CD4-positive, alpha-beta T cell (primary cell): ENCODE measurements at regions not wholly inside any gene's neighbourhood (a gene's known extent, or its start where the extent isn't known, plus 50 kb on each side); places are given as distances from the start of the nearest gene placed in this dataset.
"Not testable (repeated sequence)": the region's sequence is repeated elsewhere in the genome, so short reads cannot be mapped to it uniquely, and the experiment has no call there.

Experiments used
- ATAC-seq: fragments of 200-7000 bp; cut with Tn5 transposase; one replicate; pipeline ENCODE4 v1.10.0; 2022; ENCODE audit warnings: mild to moderate bottlenecking; ENCODE audit not compliant: poor library complexity
- CTCF ChIA-PET: fragments of 350-600 bp; sonication (Branson Sonifier 250); formaldehyde crosslinking; loops from one replicate; lab custom pipeline; 2021; ENCODE audit warnings: antibody characterized with exemption, inconsistent platforms; lab: Charles Lee
- POLR2A ChIA-PET: fragments of 350-600 bp; sonication (Branson Sonifier 250); formaldehyde crosslinking; loops from one replicate; lab custom pipeline; 2021; ENCODE audit warnings: antibody characterized with exemption, inconsistent platforms; lab: Charles Lee
- DNase-seq, 14 experiments: peaks; one replicate each; pipeline ENCODE4 v3.0.0-alpha.2; 2013 to 2020; ENCODE audit warnings: mixed read lengths in 2 of 14
- H3K27ac ChIP-seq, 2 donors: one replicate each; pipeline versions ENCODE4 v1.5.1 to v1.7.0; 2013; ENCODE audit warnings: low read length in 2 of 2, low read depth in 1 of 2, mild to moderate bottlenecking in 1 of 2
- H3K27me3 ChIP-seq, 2 experiments: 1 replicate in 1 of 2; 2 replicates in 1 of 2; pipeline versions ENCODE4 v1.6.1 to v1.7.0; 2013; ENCODE audit warnings: low read length in 2 of 2, control low read depth in 1 of 2, mild to moderate bottlenecking in 1 of 2, moderate library complexity in 1 of 2; ENCODE audit not compliant: insufficient read depth in 2 of 2, control insufficient read depth in 1 of 2
- H3K36me3 ChIP-seq: one replicate; pipeline ENCODE4 v1.6.1; 2013; ENCODE audit warnings: low read length, control low read depth; ENCODE audit not compliant: insufficient read depth
- H3K4me1 ChIP-seq: one replicate; pipeline ENCODE4 v1.6.1; 2013; ENCODE audit warnings: low read length, control low read depth; ENCODE audit not compliant: insufficient read depth
- H3K4me3 ChIP-seq: one replicate; pipeline ENCODE4 v1.5.1; 2013; ENCODE audit warnings: mild to moderate bottlenecking, low read length, moderate library complexity
- H3K9me3 ChIP-seq, 2 experiments: 1 replicate in 1 of 2; 2 replicates in 1 of 2; pipeline versions ENCODE4 v1.6.1 to v1.7.0; 2013; ENCODE audit warnings: low read length in 2 of 2, mild to moderate bottlenecking in 2 of 2, control low read depth in 1 of 2, moderate library complexity in 1 of 2; ENCODE audit not compliant: control insufficient read depth in 1 of 2, insufficient read depth in 1 of 2
- H3K27ac Mint-ChIP-seq: one replicate; pipeline ENCODE4 v1.8.0; 2020; ENCODE audit warnings: mixed read lengths
- H3K27me3 Mint-ChIP-seq: one replicate; pipeline ENCODE4 v1.8.0; 2021; ENCODE audit warnings: mixed read lengths
- H3K36me3 Mint-ChIP-seq: one replicate; pipeline ENCODE4 v1.8.0; 2021; ENCODE audit warnings: low read depth, mixed read lengths
- H3K4me1 Mint-ChIP-seq: one replicate; pipeline ENCODE4 v1.8.0; 2021; ENCODE audit warnings: low read depth, mixed read lengths
- H3K4me3 Mint-ChIP-seq: one replicate; pipeline ENCODE4 v1.8.0; 2020; ENCODE audit warnings: mild to moderate bottlenecking, mixed read lengths
- H3K9me3 Mint-ChIP-seq: one replicate; pipeline ENCODE4 v1.8.0; 2020; ENCODE audit warnings: mixed read lengths
- intact Hi-C, 2 experiments: fragments of 100-400 bp; cut with DNase I in 1 of 2; cut with micrococcal nuclease in 1 of 2; formaldehyde crosslinking; loops; one replicate each; pipeline versions ENCODE4 v1.15.1 to v1.9.0; 2023 to 2025; cut with DNase I, micrococcal nuclease
- TF ChIP-seq, protein P1 (sequence below): fragments of 200-600 bp; IDR thresholded peaks from one replicate; pipeline ENCODE4 v1.8.0; 2022; ENCODE audit warnings: antibody characterized with exemption, mild to moderate bottlenecking

DNA sequence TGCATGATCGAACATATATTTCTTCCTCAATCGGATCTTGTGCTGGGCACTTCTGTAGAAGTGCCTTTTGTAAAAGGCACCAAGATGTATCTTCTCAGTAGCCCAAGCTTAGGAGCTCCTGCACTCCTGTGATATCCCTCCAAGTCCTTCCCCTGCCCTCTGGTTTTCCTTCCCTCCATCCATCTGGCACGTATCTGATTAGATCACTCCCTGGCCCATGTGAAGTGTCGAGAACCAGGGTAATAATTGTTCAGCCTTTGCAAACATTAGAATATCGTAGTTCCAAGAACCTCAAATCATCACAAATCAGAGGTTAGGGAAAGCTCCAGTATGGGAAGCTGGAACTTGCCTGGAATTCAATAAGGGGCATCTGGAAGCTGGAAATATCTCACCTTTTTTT lies 221.1 kb upstream of the AUTS2 start:
- no peaks in the 10 kb centered on the region for H3K36me3 ChIP-seq
- no peaks in the 10 kb centered on the region for H3K9me3 Mint-ChIP-seq
- TF ChIP-seq, protein P1, sequence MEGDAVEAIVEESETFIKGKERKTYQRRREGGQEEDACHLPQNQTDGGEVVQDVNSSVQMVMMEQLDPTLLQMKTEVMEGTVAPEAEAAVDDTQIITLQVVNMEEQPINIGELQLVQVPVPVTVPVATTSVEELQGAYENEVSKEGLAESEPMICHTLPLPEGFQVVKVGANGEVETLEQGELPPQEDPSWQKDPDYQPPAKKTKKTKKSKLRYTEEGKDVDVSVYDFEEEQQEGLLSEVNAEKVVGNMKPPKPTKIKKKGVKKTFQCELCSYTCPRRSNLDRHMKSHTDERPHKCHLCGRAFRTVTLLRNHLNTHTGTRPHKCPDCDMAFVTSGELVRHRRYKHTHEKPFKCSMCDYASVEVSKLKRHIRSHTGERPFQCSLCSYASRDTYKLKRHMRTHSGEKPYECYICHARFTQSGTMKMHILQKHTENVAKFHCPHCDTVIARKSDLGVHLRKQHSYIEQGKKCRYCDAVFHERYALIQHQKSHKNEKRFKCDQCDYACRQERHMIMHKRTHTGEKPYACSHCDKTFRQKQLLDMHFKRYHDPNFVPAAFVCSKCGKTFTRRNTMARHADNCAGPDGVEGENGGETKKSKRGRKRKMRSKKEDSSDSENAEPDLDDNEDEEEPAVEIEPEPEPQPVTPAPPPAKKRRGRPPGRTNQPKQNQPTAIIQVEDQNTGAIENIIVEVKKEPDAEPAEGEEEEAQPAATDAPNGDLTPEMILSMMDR, result no peak
- ChIA-PET POLR2A (no interaction called here), CTCF (no interaction called here)
- no peak overlapping the region for H3K4me3 ChIP-seq
- ATAC-seq (no peak), DNase-seq (no peak)
- no peaks in the 10 kb centered on the region for H3K4me1 ChIP-seq
- peaks cover 0 to 9% of the 10 kb centered on the region in 2 experiments for H3K9me3 ChIP-seq
- H3K4me1 Mint-ChIP-seq, result no peaks in the 10 kb centered on the region
- no peaks in the 10 kb centered on the region for H3K27me3 Mint-ChIP-seq
- no peak overlapping the region for H3K27ac ChIP-seq
- H3K4me3 Mint-ChIP-seq, result no peak overlapping the region
- no peaks in the 10 kb centered on the region for H3K27me3 ChIP-seq
- H3K36me3 Mint-ChIP-seq, result no peaks in the 10 kb centered on the region
- intact Hi-C loops, result no loop called here
- H3K27ac Mint-ChIP-seq, result no peak overlapping the region

DNA sequence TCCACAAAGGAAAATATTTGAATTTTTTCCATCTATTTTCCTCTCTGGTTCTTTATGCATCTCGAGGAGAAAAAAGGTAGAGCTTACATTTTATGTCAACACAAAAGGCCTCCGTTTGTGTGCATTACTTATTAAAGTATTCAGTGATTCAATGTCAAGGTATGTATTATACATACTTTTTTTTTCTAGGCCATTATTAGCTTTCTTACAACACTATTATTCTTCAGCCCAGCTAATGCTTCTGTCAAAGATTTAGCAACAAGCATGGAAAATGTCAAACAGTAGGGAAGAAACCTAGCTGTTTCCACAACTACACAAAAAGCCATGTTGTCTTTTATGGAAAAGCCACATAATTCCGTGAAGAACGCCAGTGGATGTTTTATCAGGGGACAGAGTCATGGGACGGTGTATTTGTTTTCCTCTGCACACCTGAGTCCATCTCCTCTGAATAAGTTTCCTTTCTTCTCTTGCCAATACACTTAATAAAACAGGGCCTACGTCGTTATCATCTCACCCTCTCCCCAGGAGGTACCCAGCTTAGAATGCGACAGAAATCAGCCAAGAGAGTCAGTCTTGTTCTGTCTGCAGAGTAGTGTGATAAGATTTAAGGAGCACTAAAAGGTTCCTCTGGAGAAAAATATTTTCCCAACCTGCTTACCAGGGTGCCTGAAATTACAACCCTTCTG lies 209.7 kb upstream of the AUTS2 start:
- no peaks in the 10 kb centered on the region for H3K27me3 Mint-ChIP-seq
- H3K27ac Mint-ChIP-seq, result no peak overlapping the region
- Histone ChIP-seq H3K4me3 (no peak overlapping the region), H3K9me3 (peaks cover 0 to 10% of the 10 kb centered on the region in 2 experiments), H3K27ac (no peak overlapping the region), H3K27me3 (no peaks in the 10 kb centered on the region), H3K4me1 (no peaks in the 10 kb centered on the region), H3K36me3 (no peaks in the 10 kb centered on the region)
- TF ChIP-seq, protein P1, result no peak
- POLR2A ChIA-PET, result no interaction called here
- H3K36me3 Mint-ChIP-seq, result no peaks in the 10 kb centered on the region
- H3K4me1 Mint-ChIP-seq, result no peaks in the 10 kb centered on the region
- intact Hi-C loops, result no loop called here
- H3K4me3 Mint-ChIP-seq, result no peak overlapping the region
- ATAC-seq, result no peak
- H3K9me3 Mint-ChIP-seq, result peaks cover 2% of the 10 kb centered on the region
- no peak for DNase-seq
- CTCF ChIA-PET, result no interaction called here

DNA sequence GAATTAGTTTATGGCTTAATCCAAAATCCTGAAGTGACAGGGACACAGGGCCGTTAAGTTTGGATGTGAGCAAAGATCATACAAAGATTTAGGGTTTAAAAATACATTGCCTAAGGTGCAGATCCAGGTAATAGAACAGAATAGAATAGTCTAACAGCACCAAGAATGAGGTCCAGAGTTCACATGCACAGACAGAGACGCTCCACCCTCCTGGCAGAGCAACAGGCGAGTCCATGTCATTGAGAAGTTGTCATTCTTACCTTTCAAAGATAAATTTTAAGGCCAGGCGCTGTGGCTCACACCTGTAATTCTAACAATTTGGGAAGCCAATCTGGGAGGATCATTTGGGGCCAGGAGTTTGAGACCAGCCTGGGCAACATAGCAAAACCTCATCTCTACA lies 209.1 kb upstream of the AUTS2 start:
- ATAC-seq (no peak), DNase-seq (no peak)
- H3K9me3 Mint-ChIP-seq, result peaks cover 2% of the 10 kb centered on the region
- H3K4me3 Mint-ChIP-seq, result no peak overlapping the region
- TF ChIP-seq, protein P1, result no peak
- Histone ChIP-seq H3K27me3 (no peaks in the 10 kb centered on the region), H3K36me3 (no peaks in the 10 kb centered on the region), H3K4me1 (no peaks in the 10 kb centered on the region), H3K9me3 (peaks cover 0 to 16% of the 10 kb centered on the region in 2 experiments), H3K27ac (no peak overlapping the region), H3K4me3 (no peak overlapping the region)
- H3K4me1 Mint-ChIP-seq, result no peaks in the 10 kb centered on the region
- no peaks in the 10 kb centered on the region for H3K27me3 Mint-ChIP-seq
- intact Hi-C loops, result no loop called here
- ChIA-PET POLR2A (no interaction called here), CTCF (no interaction called here)
- no peak overlapping the region for H3K27ac Mint-ChIP-seq
- H3K36me3 Mint-ChIP-seq, result no peaks in the 10 kb centered on the region

DNA sequence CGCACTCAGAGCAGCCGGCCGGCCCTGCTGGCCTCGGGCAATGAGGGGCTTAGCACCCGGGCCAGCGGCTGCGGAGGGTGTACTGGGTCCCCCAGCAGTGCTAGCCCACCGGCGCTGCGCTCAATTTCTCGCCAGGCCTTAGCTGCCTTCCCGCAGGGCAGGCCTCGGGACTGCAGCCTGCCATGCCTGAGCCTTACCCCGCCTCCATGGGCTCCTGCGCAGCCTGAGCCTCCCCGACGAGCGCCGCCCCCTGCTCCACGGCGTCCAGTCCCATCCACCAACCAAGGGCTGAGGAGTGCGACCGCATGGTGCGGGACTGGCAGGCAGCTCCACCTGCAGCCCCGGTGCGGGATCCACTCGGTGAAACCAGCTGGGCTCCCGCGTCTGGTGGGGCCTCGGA lies 204.4 kb upstream of the AUTS2 start:
- CTCF ChIA-PET, H3K27me3 ChIP-seq, H3K4me1 ChIP-seq, H3K36me3 Mint-ChIP-seq, H3K4me3 ChIP-seq, intact Hi-C loops, H3K4me1 Mint-ChIP-seq, H3K36me3 ChIP-seq, POLR2A ChIA-PET, H3K27ac ChIP-seq, ATAC-seq, H3K27ac Mint-ChIP-seq, H3K9me3 Mint-ChIP-seq, DNase-seq, H3K4me3 Mint-ChIP-seq, H3K27me3 Mint-ChIP-seq: not testable (repeated sequence)
- peaks cover 0 to 16% of the 10 kb centered on the region in 2 experiments for H3K9me3 ChIP-seq
